ENCODE measurements at regions not wholly inside any gene's neighbourhood (a gene's known extent, or its start where the extent isn't known, plus 50 kb on each side); places are given as distances from the start of the nearest gene placed in this dataset.

DNA sequence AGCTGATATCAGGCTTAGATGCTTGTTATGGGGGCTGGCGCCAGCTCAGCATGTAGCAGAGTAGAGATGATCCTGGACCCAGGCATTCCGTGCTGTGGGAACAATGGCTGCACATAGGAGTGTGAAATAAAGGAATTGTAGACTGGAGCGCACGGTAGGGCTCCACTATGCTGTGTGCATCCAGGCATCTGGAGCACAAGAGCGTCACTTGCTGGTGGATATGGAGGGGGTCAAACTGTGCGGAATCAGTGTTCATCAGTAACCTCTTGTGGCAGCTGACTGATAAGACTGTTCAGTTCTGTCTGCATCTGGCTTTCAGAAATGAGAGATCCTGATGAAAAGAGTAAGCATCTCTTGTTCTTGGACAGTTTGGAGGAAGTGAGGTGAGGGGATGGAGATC lies 55.8 kb downstream of the ZNF503 start (continued):
- TF ChIP-seq, protein P1, sequence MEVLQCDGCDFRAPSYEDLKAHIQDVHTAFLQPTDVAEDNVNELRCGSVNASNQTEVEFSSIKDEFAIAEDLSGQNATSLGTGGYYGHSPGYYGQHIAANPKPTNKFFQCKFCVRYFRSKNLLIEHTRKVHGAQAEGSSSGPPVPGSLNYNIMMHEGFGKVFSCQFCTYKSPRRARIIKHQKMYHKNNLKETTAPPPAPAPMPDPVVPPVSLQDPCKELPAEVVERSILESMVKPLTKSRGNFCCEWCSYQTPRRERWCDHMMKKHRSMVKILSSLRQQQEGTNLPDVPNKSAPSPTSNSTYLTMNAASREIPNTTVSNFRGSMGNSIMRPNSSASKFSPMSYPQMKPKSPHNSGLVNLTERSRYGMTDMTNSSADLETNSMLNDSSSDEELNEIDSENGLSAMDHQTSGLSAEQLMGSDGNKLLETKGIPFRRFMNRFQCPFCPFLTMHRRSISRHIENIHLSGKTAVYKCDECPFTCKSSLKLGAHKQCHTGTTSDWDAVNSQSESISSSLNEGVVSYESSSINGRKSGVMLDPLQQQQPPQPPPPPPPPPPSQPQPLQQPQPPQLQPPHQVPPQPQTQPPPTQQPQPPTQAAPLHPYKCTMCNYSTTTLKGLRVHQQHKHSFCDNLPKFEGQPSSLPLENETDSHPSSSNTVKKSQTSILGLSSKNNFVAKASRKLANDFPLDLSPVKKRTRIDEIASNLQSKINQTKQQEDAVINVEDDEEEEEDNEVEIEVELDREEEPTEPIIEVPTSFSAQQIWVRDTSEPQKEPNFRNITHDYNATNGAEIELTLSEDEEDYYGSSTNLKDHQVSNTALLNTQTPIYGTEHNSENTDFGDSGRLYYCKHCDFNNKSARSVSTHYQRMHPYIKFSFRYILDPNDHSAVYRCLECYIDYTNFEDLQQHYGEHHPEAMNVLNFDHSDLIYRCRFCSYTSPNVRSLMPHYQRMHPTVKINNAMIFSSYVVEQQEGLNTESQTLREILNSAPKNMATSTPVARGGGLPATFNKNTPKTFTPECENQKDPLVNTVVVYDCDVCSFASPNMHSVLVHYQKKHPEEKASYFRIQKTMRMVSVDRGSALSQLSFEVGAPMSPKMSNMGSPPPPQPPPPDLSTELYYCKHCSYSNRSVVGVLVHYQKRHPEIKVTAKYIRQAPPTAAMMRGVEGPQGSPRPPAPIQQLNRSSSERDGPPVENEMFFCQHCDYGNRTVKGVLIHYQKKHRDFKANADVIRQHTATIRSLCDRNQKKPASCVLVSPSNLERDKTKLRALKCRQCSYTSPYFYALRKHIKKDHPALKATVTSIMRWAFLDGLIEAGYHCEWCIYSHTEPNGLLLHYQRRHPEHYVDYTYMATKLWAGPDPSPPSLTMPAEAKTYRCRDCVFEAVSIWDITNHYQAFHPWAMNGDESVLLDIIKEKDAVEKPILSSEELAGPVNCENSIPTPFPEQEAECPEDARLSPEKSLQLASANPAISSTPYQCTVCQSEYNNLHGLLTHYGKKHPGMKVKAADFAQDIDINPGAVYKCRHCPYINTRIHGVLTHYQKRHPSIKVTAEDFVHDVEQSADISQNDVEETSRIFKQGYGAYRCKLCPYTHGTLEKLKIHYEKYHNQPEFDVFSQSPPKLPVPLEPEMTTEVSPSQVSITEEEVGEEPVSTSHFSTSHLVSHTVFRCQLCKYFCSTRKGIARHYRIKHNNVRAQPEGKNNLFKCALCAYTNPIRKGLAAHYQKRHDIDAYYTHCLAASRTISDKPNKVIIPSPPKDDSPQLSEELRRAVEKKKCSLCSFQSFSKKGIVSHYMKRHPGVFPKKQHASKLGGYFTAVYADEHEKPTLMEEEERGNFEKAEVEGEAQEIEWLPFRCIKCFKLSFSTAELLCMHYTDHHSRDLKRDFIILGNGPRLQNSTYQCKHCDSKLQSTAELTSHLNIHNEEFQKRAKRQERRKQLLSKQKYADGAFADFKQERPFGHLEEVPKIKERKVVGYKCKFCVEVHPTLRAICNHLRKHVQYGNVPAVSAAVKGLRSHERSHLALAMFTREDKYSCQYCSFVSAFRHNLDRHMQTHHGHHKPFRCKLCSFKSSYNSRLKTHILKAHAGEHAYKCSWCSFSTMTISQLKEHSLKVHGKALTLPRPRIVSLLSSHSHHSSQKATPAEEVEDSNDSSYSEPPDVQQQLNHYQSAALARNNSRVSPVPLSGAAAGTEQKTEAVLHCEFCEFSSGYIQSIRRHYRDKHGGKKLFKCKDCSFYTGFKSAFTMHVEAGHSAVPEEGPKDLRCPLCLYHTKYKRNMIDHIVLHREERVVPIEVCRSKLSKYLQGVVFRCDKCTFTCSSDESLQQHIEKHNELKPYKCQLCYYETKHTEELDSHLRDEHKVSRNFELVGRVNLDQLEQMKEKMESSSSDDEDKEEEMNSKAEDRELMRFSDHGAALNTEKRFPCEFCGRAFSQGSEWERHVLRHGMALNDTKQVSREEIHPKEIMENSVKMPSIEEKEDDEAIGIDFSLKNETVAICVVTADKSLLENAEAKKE (CRISPR knock-in tag; IDR thresholded peaks at IDR 0.05) = no peak
- TF ChIP-seq ZNF331 (CRISPR knock-in tag; IDR thresholded peaks at IDR 0.05; ENCODE audit: low read depth) = no peak
- no peak for TF ChIP-seq CREB1 (CRISPR knock-in tag; IDR thresholded peaks at IDR 0.05; ENCODE audit: low read depth)
- TF ChIP-seq ZNF114 (CRISPR knock-in tag; IDR thresholded peaks at IDR 0.05) = no peak

DNA sequence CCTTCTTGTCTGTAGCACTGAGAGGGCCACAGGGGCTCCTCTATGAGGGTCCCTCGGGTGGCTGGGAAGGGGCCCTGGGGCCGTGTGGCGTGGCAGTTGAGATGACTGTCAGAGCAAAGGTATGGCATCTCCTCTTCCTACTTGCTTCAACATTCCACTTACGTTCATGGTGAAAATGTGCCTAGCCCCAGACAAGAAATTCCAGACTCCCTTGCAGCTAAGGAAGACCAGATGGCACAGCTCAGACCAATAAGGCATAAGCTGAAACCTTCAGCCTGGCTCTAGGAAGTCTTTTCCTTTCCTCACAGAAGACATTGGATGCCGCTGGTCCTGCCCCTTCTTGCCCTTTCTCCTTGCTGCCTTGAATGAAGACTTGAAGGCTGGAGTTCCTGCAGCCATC lies 57.4 kb downstream of the ZNF503 start:
- Histone ChIP-seq H3F3A (replicated peaks; ENCODE audit: low read depth) (no peaks in the 10 kb centered on the region), H3K4me2 (no peak overlapping the region), H2AFZ (no peak overlapping the region), H3K36me3 (ENCODE audit: insufficient read depth) (no peaks in the 10 kb centered on the region), H3K27ac (ENCODE audit: low read depth) (no peak overlapping the region), H3K4me1 (ENCODE audit: insufficient read depth) (peaks cover 10% of the 10 kb centered on the region; the same call in 1 of the 2 replicates), H3K79me2 (replicated peaks; ENCODE audit: insufficient read depth) (no peaks in the 10 kb centered on the region), H3K27me3 (ENCODE audit: insufficient read depth) (no peaks in the 10 kb centered on the region), H3K4me3 (no peak overlapping the region), H4K20me1 (replicated peaks; ENCODE audit: insufficient read depth) (no peaks in the 10 kb centered on the region), H3K9me2 (ENCODE audit: insufficient read depth) (no peaks in the 10 kb centered on the region)
- Mint-ChIP-seq H3K4me3 (no peak overlapping the region), H3K9me3 (peaks cover 5% of the 10 kb centered on the region), H3K27ac (no peak overlapping the region), H3K36me3 (ENCODE audit: low read depth) (no peaks in the 10 kb centered on the region), H3K27me3 (ENCODE audit: insufficient read depth, low read depth, poor library complexity) (peaks cover 5% of the 10 kb centered on the region), H3K4me1 (peaks cover 3% of the 10 kb centered on the region; the same call in 1 of the 3 replicates)
- DNase-seq (ENCODE audit: low spot score) (no peak), ATAC-seq (no peak)
- no peak for TF ChIP-seq EZH2 (IDR thresholded peaks at IDR 0.05; ENCODE audit: low read depth, unreplicated experiment)
- TF ChIP-seq, protein P2, sequence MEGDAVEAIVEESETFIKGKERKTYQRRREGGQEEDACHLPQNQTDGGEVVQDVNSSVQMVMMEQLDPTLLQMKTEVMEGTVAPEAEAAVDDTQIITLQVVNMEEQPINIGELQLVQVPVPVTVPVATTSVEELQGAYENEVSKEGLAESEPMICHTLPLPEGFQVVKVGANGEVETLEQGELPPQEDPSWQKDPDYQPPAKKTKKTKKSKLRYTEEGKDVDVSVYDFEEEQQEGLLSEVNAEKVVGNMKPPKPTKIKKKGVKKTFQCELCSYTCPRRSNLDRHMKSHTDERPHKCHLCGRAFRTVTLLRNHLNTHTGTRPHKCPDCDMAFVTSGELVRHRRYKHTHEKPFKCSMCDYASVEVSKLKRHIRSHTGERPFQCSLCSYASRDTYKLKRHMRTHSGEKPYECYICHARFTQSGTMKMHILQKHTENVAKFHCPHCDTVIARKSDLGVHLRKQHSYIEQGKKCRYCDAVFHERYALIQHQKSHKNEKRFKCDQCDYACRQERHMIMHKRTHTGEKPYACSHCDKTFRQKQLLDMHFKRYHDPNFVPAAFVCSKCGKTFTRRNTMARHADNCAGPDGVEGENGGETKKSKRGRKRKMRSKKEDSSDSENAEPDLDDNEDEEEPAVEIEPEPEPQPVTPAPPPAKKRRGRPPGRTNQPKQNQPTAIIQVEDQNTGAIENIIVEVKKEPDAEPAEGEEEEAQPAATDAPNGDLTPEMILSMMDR (conservative IDR thresholded peaks at IDR 0.05; ENCODE audit: low read depth in 2 of 2) = no peak
- no peak for TF ChIP-seq JUNB (IDR thresholded peaks at IDR 0.05; ENCODE audit: unreplicated experiment)
- TF ChIP-seq, protein P1 (CRISPR knock-in tag; IDR thresholded peaks at IDR 0.05) = no peak
- TF ChIP-seq ZNF114 (CRISPR knock-in tag; IDR thresholded peaks at IDR 0.05) = no peak
- TF ChIP-seq POLR2AphosphoS5 (IDR thresholded peaks at IDR 0.05; ENCODE audit: low read depth) = no peak
- TF ChIP-seq NANOG (IDR thresholded peaks at IDR 0.05; ENCODE audit: borderline replicate concordance) = no peak
